ENCODE measurements at regions not wholly inside any gene's neighbourhood (a gene's known extent, or its start where the extent isn't known, plus 50 kb on each side); places are given as distances from the start of the nearest gene placed in this dataset.

DNA sequence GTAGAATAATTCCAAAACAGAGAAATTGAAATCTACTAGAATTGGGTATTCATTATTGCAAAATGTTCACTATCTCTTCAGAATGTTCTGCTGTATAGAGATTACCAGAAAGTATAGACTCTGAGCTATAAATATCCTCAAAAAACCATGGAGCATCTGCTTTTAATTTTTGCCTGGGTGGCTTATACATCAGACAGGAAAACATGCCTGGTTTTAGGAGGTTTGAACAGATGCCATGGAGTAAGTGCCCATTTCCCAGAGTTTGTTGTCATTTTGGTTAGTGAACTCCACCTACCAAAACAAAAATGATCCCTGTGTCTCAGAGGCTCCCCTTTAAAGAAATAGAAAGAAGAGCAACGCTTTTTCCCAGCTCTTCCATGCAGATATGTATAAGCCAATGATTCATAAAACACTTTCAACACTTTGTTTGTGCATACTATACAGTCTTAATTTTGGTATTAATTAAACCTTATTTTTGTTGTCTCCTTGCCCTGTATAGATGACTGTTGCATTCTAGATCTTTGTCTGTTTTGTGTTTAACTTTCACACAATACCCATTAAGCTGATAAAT is 68.7 kb downstream of the MEPE start:
- Histone ChIP-seq H4K5ac (ENCODE audit: low read depth, low read length) (no peak overlapping the region), H3K4me2 (ENCODE audit: low read depth, low read length) (no peak overlapping the region), H3K4me3 (ENCODE audit: insufficient read depth, low read depth, low read length) (no peak overlapping the region), H3K4ac (ENCODE audit: low read depth, low read length) (no peak overlapping the region), H2BK5ac (ENCODE audit: low read depth, low read length, poor library complexity, severe bottlenecking) (no peak overlapping the region), H4K8ac (ENCODE audit: low read depth in 2 of 2, low read length in 2 of 2) (no peak overlapping the region), H4K91ac (ENCODE audit: insufficient read depth, low read depth, low read length) (no peak overlapping the region), H2BK120ac (ENCODE audit: low read depth, low read length) (no peak overlapping the region), H3K27me3 (ENCODE audit: control insufficient read depth, insufficient read depth, low read length) (no peaks in the 10 kb centered on the region; the same call in 1 of the 2 replicates), H2BK15ac (ENCODE audit: low read depth, low read length) (no peak overlapping the region), H3K9me1 (ENCODE audit: insufficient read depth, low read length) (no peaks in the 10 kb centered on the region; the same call in 1 of the 2 replicates), H2AK9ac (replicated peaks; ENCODE audit: low read depth, low read length, poor library complexity) (no peak overlapping the region), H3K4me1 (ENCODE audit: control insufficient read depth, insufficient read depth, low read length) (no peaks in the 10 kb centered on the region), H3K56ac (ENCODE audit: extremely low read depth, insufficient read depth, low read length) (no peak overlapping the region), H3K18ac (ENCODE audit: low read depth, low read length) (no peak overlapping the region), H3K14ac (replicated peaks; ENCODE audit: low read depth, low read length) (no peak overlapping the region), H3K79me1 (ENCODE audit: low read depth in 1 of 2, low read length in 2 of 2) (no peaks in the 10 kb centered on the region), H2AK5ac (ENCODE audit: low read depth, low read length) (no peak overlapping the region), H3K27ac (ENCODE audit: insufficient read depth, low read length) (no peak overlapping the region), H2BK20ac (ENCODE audit: low read depth, low read length) (no peak overlapping the region), H3K9ac (ENCODE audit: low read depth, low read length) (no peak overlapping the region), H4K20me1 (ENCODE audit: insufficient read depth, low read length) (no peaks in the 10 kb centered on the region), H3K9me3 (ENCODE audit: control insufficient read depth, insufficient read depth, low read length) (no peaks in the 10 kb centered on the region), H2AFZ (replicated peaks; ENCODE audit: low read length, poor library complexity) (no peak overlapping the region), H3K36me3 (ENCODE audit: control insufficient read depth, insufficient read depth, low read length) (no peaks in the 10 kb centered on the region), H3K23ac (ENCODE audit: low read depth, low read length) (no peak overlapping the region)
- POLR2A ChIA-PET (ENCODE audit: unreplicated experiment) = no interaction called here
- no peak for TF ChIP-seq FOS (IDR thresholded peaks at IDR 0.05; ENCODE audit: low read depth, low read length)
- no peak for TF ChIP-seq CHD1 (IDR thresholded peaks at IDR 0.05; ENCODE audit: low read depth, low read length)
- no peak for TF ChIP-seq POLR2A (IDR thresholded peaks at IDR 0.05; ENCODE audit: low read depth, low read length)
- no peak for TF ChIP-seq RCOR1 (IDR thresholded peaks at IDR 0.05; ENCODE audit: insufficient replicate concordance, low read length)
- TF ChIP-seq MAZ (IDR thresholded peaks at IDR 0.05; ENCODE audit: borderline replicate concordance, low read depth, low read length) = no peak
- intact Hi-C loops (cut with micrococcal nuclease) = no loop called here
- DNase-seq (no peak), ATAC-seq (ENCODE audit: low read depth) (no peak)
- dilution Hi-C loops (cut with HindIII; ENCODE audit: low sequenced_read_pairs, unreplicated experiment) = no loop called here
- CTCF ChIA-PET = no interaction called here
- in situ Hi-C loops (cut with MboI; ENCODE audit: low sequenced_read_pairs) = no loop called here
- BruUV-seq (replicated peaks) = no TSS peak
- WGBS, 2 experiments (ENCODE audit: extremely low coverage in 2 of 2, insufficient read length in 1 of 2) = no CpG with 5 or more reads among the region's 1 CpG

All from IMR-90 (cell line).